NCI-H2029 treated with DMSO at 0.1 percent for 48 hours (cell line): ENCODE measurements at regions not wholly inside any gene's neighbourhood (a gene's known extent, or its start where the extent isn't known, plus 50 kb on each side); places are given as distances from the start of the nearest gene placed in this dataset.

ENCODE experiments used
- DNase-seq: peaks from one replicate; lab custom pipeline; 2025; lab: John Stamatoyannopoulos, UW

DNA sequence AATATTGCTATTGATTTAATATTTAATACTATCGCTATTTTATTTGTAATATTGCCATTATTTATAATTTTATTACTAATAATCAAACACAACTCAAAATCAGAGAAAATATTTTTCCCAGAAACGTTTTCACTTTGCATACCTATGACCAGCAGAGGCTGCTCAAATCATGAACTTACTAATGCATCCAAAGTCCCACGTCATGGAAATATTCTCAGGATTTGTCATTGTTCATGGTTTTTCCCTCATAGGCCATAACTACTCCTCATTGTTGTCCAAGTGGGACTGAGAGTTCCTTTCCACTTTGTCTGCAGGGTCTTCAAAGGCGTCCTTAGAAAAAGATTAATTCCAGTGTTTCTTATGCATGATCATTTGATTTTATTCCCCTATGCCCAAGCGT lies 344.8 kb downstream of the THBS2 start:
- DNase-seq, result no peak

- DNase-seq, result no peak
Measured at GRCh38 chr6:168908166-168908565, 345.5 kb downstream of the THBS2 start.

GRCh38 chr6:168906391-168906790 lies 347.3 kb downstream of the THBS2 start:
- no peak for DNase-seq

GRCh38 chr6:168905451-168906090 lies 348.1 kb downstream of the THBS2 start:
- DNase-seq, result no peak

- no peak for DNase-seq
Measured at GRCh38 chr6:168903613-168904345, 349.9 kb downstream of the THBS2 start.

DNA sequence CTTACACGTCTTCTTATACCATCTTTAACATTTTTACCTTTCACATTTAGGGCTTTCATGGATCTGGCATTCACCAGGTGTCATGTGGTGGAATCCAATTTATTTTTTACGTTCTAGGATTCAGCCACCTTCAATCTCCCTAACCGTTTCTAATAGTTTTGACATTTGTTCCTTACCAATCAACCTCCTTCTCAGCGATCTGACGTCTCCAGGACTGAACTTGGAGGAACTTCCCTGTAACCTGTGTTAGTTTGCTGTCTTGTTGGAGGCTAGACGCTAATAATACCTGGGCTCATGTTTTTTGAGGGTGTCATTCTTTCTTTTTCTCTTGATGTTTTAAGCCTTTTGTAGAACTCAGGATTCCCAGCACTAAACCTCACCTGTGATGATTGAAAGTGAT lies 351.6 kb downstream of the THBS2 start:
- no peak for DNase-seq

GRCh38 chr6:168901076-168901475 lies 352.6 kb downstream of the THBS2 start:
- no peak for DNase-seq

DNA sequence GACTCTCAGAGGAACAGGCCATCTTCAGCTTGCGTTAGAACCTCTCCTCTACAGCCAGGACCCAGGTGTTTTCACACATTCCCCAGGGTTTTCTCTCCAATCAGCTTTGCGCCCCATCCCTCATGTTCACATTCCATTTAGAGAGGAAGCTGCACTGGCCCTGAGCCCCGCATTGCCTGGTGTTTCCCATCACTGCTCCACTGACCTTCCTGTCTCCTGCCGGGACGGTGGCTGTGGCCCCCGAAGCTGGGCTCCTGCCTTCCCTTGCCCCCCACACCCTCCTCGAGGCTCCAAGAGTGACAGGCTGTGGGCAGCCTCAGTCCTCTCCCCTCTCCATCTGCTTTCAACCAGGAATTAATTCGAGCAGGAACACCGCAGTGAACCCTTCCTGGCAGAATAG lies 357.3 kb downstream of the THBS2 start:
- DNase-seq, result no peak

- DNase-seq, result peak; percentile 76
Measured at GRCh38 chr6:168895102-168895812, 358.4 kb downstream of the THBS2 start.

DNA sequence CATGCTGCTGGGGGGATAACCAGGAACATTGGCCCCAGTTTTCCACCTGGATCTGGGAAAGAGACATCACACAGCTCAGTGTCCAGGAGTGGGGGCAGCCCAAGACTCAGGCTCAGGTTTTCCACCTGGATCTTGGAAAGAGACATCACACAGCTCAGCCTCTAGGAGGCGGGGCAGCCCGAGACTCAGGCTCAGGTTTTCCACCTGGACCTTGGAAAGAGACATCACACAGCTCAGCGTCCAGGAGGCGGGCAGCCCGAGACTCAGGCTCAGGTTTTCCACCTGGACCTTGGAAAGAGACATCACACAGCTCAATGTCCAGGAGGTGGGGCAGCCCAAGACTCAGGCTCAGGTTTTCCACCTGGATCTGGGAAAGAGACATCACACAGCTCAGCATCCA lies 361.6 kb downstream of the THBS2 start:
- no peak for DNase-seq

DNA sequence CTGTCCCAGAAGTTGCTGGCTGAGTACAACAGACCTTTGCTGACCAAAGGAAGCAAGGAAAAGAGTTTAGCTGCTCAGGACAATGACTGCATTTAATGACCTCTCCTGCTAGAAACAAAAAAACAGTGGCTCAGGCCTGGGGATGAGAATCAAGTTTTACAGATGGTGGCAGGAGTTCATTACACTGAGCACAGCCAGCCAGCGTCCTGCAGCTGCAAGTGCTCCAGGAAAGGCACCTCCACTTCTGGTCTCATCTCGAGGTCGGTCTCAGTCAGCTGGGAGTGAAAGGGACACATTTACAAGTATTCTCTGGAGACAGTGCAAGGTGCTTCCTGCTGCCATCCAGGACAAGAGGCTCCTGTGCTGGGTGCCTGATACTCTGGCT lies 362.7 kb downstream of the THBS2 start:
- no peak for DNase-seq

DNA sequence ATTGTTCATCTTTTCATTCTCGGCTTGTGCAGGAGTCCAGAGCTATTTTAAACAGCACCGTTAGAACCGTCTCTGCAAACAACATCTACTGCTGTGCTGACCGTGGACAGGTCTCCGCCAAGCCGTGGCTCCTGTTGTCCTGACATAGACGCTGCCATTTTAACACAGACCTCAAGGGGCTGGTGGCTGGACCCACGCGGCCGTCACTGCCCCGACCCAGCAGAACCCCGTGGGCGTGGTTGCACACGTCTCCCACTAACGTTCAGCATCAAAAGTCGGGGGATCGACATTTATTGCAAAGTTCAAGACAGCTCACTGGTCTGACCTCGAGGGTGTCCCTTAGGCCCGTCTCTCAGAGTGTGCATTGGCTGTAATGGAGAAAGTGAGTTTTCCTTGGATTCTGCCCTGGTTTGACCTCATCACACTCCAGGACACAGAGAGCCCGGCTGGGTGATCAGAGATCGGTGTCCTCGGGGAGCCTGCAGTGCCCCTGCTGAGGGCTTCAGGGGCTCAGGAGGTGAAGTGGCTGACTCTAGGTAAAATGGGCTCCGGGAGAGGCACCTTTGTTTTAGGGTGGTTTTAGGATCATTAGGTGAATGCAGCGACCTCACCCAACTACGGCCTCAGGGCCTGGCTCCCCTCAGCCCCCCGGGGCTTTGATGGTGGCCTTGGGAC lies 363.2 kb downstream of the THBS2 start:
- no peak for DNase-seq

DNA sequence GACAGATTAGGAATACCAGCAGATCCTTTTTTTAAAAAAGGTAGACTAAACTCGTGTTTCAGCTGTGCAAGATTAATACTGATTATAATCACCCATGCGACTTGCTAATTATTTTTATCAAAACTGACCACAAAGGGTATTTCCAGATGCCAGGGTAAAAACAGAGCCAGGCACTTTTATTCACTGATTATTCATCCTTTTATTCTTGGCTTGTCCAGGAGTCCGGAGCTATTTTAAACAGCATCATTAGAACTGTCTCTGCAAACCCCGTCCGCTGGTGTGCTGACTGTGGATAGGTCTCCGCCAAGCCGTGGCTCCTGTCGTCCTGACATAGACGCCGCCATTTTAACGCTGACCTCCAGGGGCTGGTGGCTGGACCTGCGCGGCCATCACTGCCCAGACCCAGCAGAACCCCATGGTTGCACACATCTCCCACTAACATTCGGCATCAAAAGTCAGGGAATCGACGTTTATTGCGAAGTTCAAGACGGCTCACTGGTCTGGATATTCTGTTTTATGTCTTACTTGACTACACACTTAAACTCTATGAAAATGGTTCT lies 364.8 kb downstream of the THBS2 start:
- DNase-seq, result no peak

DNA sequence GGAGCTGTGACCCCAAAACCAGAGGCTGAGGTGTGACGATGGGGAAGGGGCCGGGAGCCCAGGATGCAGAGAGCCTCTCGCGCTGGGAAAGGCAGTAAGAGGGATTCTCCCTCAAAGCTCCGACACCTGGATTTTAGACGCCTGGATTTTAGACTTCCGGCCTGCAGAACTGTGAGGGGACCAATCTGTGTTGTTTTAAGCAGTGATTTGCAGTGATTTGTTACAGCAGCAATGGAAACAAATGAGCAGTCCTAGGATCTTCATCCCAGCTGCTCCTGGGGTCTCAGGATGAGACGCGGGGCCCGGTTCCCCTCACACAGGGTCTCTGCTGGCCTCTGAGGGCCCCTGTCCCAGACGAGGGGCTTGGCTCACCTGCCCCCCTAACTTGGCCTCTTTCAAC lies 365.5 kb downstream of the THBS2 start:
- DNase-seq, result no peak

DNA sequence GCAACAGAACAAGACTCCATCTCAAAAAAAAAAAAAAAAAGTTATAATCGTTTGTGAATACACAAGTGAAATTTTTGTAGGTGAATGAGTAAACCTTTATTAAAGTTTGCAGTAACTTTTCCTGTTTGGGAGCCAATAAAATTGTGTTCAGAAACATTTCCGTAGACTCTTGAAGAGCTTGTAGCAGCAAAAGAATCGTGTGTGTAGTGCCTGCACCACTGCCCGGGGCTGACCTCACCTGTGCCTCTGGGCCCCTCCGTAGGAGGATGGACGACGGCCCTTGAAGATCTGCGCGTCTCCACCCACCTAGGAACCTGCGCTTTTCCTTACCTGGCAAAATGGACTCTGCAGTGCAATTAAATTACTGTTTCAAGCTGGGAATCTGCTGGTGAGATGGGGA lies 366.0 kb downstream of the THBS2 start:
- DNase-seq, result no peak

- no peak for DNase-seq
Measured at GRCh38 chr6:168886964-168887363, 366.7 kb downstream of the THBS2 start.

DNA sequence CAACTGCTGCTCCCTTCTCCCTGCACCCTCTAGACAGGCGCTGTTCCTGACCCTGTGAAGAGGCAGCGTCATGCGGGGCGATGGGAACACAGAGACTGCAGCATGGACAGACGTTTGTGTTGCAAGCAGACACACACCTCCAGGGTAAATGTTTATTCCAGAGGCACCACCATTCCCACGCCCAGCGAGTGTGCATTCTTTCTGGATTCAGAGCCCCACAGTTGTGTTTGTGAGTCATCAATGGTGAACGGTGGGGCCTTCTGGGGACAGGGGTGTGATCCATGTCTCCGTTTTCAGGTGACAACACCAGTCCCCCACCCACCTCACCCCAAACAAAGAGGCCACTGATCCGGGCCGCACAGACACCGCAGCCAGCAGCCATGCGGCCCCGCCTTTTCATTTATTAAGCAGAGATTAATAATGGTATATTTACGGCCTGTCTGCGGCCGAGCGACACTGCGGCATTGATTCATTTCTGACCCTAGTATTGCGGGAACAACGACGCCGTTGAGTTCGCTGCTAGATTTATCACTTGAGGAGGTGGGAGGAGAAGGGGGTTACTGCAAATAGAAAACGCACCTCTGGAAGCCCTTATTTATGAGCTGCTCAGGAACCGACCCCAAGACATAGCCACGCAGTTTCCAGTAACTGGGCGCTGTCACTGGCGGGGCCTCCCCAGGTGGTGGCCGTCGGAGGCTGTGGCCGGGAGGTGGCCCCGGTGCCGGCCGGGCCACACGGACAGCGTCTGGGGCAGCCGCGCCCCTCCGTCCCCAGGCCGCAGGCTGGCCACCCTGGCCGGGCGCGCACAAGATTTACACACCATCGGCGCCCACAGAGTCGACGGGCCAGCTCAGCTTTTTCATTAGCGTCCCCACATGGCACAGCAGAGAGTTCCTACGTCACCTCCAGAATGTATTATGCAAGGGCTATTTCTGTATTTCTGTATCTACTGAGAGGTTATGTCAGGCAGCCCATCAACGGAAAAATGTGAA lies 367.6 kb downstream of the THBS2 start:
- DNase-seq, result no peak

- DNase-seq, result no peak
Measured at GRCh38 chr6:168885196-168885595, 368.4 kb downstream of the THBS2 start.

DNA sequence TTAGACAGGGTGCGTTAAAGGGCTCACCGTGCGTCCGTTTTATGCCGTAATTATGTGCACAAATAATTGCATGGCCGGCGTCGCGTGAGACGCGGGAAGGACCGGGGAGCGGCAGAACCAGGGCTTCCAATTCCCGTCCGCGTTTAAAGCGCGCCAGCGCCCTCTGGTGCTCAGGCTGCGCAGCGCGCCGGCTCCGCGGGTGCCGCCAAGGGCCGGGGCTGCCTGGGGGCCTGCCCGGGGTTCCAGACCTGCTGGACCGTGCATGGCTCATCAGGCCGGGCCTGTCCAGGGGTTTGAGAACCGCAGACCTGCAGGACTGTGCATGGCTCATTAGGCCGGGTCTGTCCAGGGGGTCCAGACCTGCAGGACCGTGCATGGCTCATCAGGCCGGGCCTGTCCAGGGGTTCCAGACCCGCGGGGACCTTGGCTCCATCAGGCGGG lies 369.0 kb downstream of the THBS2 start:
- DNase-seq, result no peak

- peak; percentile 29 for DNase-seq
Measured at GRCh38 chr6:168884050-168884645, 369.5 kb downstream of the THBS2 start.
